ENCODE measurements at regions not wholly inside any gene's neighbourhood (a gene's known extent, or its start where the extent isn't known, plus 50 kb on each side); places are given as distances from the start of the nearest gene placed in this dataset.

- H3K4me3 Mint-ChIP-seq (ENCODE audit: low read depth, unreplicated experiment): no peak overlapping the region
- CTCF ChIA-PET: interaction anchor here (0.5 kb wide), 1 partner anchor 141 kb away, joined by 3 read pairs; no protein-coding TSS in a partner anchor
- H3K9me3 Mint-ChIP-seq (ENCODE audit: low read depth, unreplicated experiment): no peaks in the 10 kb centered on the region
- peaks cover 16% of the 10 kb centered on the region for H3K36me3 Mint-ChIP-seq (ENCODE audit: insufficient read depth, unreplicated experiment)
- no peak for TF ChIP-seq CTCF (IDR thresholded peaks at IDR 0.05; ENCODE audit: unreplicated experiment)
- peak overlapping the region; percentile 27 for H3K27ac Mint-ChIP-seq (ENCODE audit: unreplicated experiment)
- DNase-seq: peak; percentile 37
- BruUV-seq (replicated peaks): no TSS peak
- intact Hi-C loops (cut with micrococcal nuclease; ENCODE audit: unreplicated experiment): no loop called here
- peaks cover 32% of the 10 kb centered on the region for H3K4me1 Mint-ChIP-seq (ENCODE audit: low read depth, unreplicated experiment)
- H3K27me3 Mint-ChIP-seq (ENCODE audit: unreplicated experiment): no peaks in the 10 kb centered on the region
Measured at GRCh38 chr10:21334891-21335696, 190.4 kb downstream of the SKIDA1 start.

GRCh38 chr10:21330628-21331020, 194.9 kb downstream of the SKIDA1 start:
- Mint-ChIP-seq H3K9me3 (ENCODE audit: low read depth, unreplicated experiment) (no peaks in the 10 kb centered on the region), H3K36me3 (ENCODE audit: insufficient read depth, unreplicated experiment) (peaks cover 8% of the 10 kb centered on the region), H3K27ac (ENCODE audit: unreplicated experiment) (peak overlapping the region; percentile 77), H3K27me3 (ENCODE audit: unreplicated experiment) (no peaks in the 10 kb centered on the region), H3K4me3 (ENCODE audit: low read depth, unreplicated experiment) (no peak overlapping the region), H3K4me1 (ENCODE audit: low read depth, unreplicated experiment) (peaks cover 20% of the 10 kb centered on the region)
- TF ChIP-seq CTCF (IDR thresholded peaks at IDR 0.05; ENCODE audit: unreplicated experiment): no peak
- BruUV-seq (replicated peaks): no TSS peak
- no peak for DNase-seq
- intact Hi-C loops (cut with micrococcal nuclease; ENCODE audit: unreplicated experiment): no loop called here
- CTCF ChIA-PET: interaction anchor here (0.6 kb wide), 1 partner anchor 34 kb away, joined by 3 read pairs; no protein-coding TSS in a partner anchor

GRCh38 chr10:21329995-21330627, 195.4 kb downstream of the SKIDA1 start:
- Mint-ChIP-seq H3K9me3 (ENCODE audit: low read depth, unreplicated experiment) (no peaks in the 10 kb centered on the region), H3K27me3 (ENCODE audit: unreplicated experiment) (no peaks in the 10 kb centered on the region), H3K4me3 (ENCODE audit: low read depth, unreplicated experiment) (no peak overlapping the region), H3K36me3 (ENCODE audit: insufficient read depth, unreplicated experiment) (peaks cover 8% of the 10 kb centered on the region), H3K27ac (ENCODE audit: unreplicated experiment) (peak overlapping the region; percentile 77), H3K4me1 (ENCODE audit: low read depth, unreplicated experiment) (peaks cover 19% of the 10 kb centered on the region)
- BruUV-seq (replicated peaks): no TSS peak
- intact Hi-C loops (cut with micrococcal nuclease; ENCODE audit: unreplicated experiment): no loop called here
- TF ChIP-seq CTCF (IDR thresholded peaks at IDR 0.05; ENCODE audit: unreplicated experiment): no peak
- DNase-seq: peak; percentile 65
- CTCF ChIA-PET: interaction anchor here (0.5 to 0.8 kb wide), 4 partner anchors 34 to 554 kb away, joined by 3 read pairs; no protein-coding TSS in a partner anchor

GRCh38 chr10:21327289-21327993, 198.0 kb downstream of the SKIDA1 start:
- H3K36me3 Mint-ChIP-seq (ENCODE audit: insufficient read depth, unreplicated experiment): peaks cover 8% of the 10 kb centered on the region
- H3K27ac Mint-ChIP-seq (ENCODE audit: unreplicated experiment): peak overlapping the region; percentile 36
- H3K4me3 Mint-ChIP-seq (ENCODE audit: low read depth, unreplicated experiment): no peak overlapping the region
- no peaks in the 10 kb centered on the region for H3K27me3 Mint-ChIP-seq (ENCODE audit: unreplicated experiment)
- TF ChIP-seq CTCF (IDR thresholded peaks at IDR 0.05; ENCODE audit: unreplicated experiment): no peak
- intact Hi-C loops (cut with micrococcal nuclease; ENCODE audit: unreplicated experiment): no loop called here
- DNase-seq: no peak
- no peaks in the 10 kb centered on the region for H3K9me3 Mint-ChIP-seq (ENCODE audit: low read depth, unreplicated experiment)
- BruUV-seq (replicated peaks): no TSS peak
- peaks cover 19% of the 10 kb centered on the region for H3K4me1 Mint-ChIP-seq (ENCODE audit: low read depth, unreplicated experiment)
- CTCF ChIA-PET: no interaction called here
